A549 (cell line): ENCODE measurements at regions not wholly inside any gene's neighbourhood (a gene's known extent, or its start where the extent isn't known, plus 50 kb on each side); places are given as distances from the start of the nearest gene placed in this dataset.

Experiments used
- CHD2 ChIP-seq: fragments of 150-350 bp; IDR thresholded peaks from 2 replicates; pipeline ENCODE4 v1.6.1; 2014; ENCODE audit warnings: low read length; ENCODE audit not compliant: partially characterized antibody
- CHD4 ChIP-seq: fragments of 200-600 bp; sonication (generic); IDR thresholded peaks from 2 replicates; pipeline ENCODE4 v1.6.1; 2016; ENCODE audit warnings: antibody characterized with exemption, mild to moderate bottlenecking, borderline replicate concordance
- CTCF ChIP-seq: fragments of >200 bp; sonication (Bioruptor Twin); formaldehyde crosslinking; IDR thresholded peaks from 3 replicates; pipeline ENCODE4 v1.5.1; 2016
- EP300 ChIP-seq, 2 experiments: fragments of >200 bp; sonication (Bioruptor Twin); formaldehyde crosslinking; IDR thresholded peaks; 2 replicates in 1 of 2; 3 replicates in 1 of 2; pipeline ENCODE4 v1.6.1; 2016 to 2017
- MAZ ChIP-seq: fragments of 150-350 bp; IDR thresholded peaks from 2 replicates; pipeline ENCODE4 v1.6.1; 2014; ENCODE audit warnings: antibody characterized with exemption, low read depth, low read length, borderline replicate concordance
- POLR2A ChIP-seq: IDR thresholded peaks from 2 replicates; pipeline ENCODE4 v1.6.1; 2012; ENCODE audit warnings: mild to moderate bottlenecking, low read length
- REST ChIP-seq: fragments of 200-600 bp; sonication (generic); IDR thresholded peaks from 2 replicates; pipeline ENCODE4 v1.6.1; 2016; ENCODE audit warnings: antibody characterized with exemption, mild to moderate bottlenecking, moderate library complexity
- TP53 ChIP-seq: fragments of 250-450 bp; sonication (Bioruptor Pico); IDR thresholded peaks from 2 replicates; pipeline ENCODE4 v1.5.0; 2021; ENCODE audit warnings: mild to moderate bottlenecking, moderate library complexity
- USF2 ChIP-seq: fragments of 450-650 bp; IDR thresholded peaks from 2 replicates; pipeline ENCODE4 v1.6.1; 2014; ENCODE audit warnings: antibody characterized with exemption
- TF ChIP-seq, protein P1 (sequence below): IDR thresholded peaks from 2 replicates; pipeline ENCODE4 v1.6.1; 2012
- TF ChIP-seq, protein P2 (sequence below): fragments of >200 bp; sonication (Bioruptor Twin); formaldehyde crosslinking; IDR thresholded peaks from 3 replicates; pipeline ENCODE4 v1.6.1; 2016

GRCh38 chr5:29113516-29113915 lies 2075.1 kb upstream of the CDH9 start:
- no peak for TF ChIP-seq POLR2A
- TF ChIP-seq EP300 (IDR thresholded peaks at IDR 0.05), result no peak
- TF ChIP-seq CTCF, result no peak
- TF ChIP-seq USF2, result no peak
- no peak for TF ChIP-seq TP53 (CRISPR knock-in tag)
- no peak for TF ChIP-seq CHD4
- no peak for TF ChIP-seq CHD2
- no peak for TF ChIP-seq REST
- TF ChIP-seq, protein P1, sequence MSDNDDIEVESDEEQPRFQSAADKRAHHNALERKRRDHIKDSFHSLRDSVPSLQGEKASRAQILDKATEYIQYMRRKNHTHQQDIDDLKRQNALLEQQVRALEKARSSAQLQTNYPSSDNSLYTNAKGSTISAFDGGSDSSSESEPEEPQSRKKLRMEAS, result no peak
- TF ChIP-seq MAZ, result no peak
- TF ChIP-seq, protein P2, sequence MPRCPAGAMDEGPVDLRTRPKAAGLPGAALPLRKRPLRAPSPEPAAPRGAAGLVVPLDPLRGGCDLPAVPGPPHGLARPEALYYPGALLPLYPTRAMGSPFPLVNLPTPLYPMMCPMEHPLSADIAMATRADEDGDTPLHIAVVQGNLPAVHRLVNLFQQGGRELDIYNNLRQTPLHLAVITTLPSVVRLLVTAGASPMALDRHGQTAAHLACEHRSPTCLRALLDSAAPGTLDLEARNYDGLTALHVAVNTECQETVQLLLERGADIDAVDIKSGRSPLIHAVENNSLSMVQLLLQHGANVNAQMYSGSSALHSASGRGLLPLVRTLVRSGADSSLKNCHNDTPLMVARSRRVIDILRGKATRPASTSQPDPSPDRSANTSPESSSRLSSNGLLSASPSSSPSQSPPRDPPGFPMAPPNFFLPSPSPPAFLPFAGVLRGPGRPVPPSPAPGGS, result no peak
